DMS 273 treated with DMSO at 0.1 percent for 48 hours (cell line): ENCODE measurements at regions not wholly inside any gene's neighbourhood (a gene's known extent, or its start where the extent isn't known, plus 50 kb on each side); places are given as distances from the start of the nearest gene placed in this dataset.

Experiments
- DNase-seq: peaks from one replicate; lab custom pipeline; 2025; lab: John Stamatoyannopoulos, UW

DNA sequence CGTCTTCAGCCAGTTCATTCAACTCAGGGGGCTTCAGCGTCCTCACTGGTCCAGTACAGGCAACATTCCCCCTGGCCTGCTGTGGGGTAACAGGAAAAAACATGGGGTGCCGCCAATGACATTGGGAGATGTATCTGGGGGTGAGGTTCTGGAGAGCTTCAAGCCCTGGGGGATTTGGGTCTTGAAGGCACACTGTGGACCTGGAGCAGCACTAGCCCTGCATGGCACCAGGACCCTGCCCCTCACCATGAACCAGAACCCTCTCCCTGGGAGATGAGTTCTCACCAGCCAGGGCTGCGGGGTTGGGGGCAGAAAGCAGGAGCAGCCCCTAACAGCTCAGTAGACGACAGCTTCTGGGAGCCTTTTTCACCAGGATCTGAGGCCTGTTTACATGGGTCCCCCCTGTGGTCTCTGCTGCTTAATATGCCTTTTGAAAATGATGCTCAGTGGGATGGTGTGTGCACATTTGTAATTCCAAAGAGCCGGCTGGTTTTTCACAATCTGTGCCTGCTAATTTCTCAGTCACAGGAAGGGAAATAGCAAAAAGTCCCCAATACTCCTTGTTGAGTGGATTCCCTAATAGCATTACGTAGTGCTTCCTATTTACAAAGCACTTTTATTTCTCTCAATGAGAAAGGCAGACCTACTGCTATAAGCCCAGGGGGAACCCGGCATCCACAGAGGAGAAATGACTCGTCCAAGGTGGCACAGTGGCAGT, 509.5 kb downstream of the RPS24 start:
- DNase-seq = no peak

DNA sequence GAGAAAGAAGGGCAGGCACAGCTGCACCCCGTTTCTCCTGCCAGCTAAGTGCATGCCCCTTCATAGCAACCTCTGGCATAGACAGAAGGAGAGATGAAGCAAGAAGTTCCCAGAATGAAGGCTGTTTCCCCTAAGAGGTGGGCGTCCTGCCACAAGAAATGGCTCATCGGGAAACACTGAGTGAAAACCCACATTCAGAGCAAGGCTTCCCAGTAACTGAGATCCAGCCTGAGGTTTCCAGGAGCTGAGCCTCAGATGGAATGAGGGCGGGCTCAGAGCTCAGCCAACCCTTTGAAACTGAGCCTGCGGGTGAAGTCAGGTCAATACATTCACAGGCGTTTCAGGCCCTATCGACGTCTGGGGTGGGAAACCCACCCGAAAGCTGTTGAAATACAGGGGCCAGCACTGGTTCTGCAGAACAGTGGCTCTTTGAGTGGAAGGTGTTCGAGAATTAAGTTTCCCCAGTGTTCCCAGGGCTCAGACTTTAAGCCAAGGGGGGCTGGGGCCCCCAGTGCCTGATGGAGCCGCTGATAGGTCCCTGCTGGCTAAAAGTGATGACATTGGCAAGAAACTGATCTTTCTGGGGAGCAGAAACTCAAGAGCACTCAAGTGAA, 510.2 kb downstream of the RPS24 start:
- no peak for DNase-seq

- no peak for DNase-seq
Observed at GRCh38 chr10:78544423-78545090, 510.9 kb downstream of the RPS24 start.

DNA sequence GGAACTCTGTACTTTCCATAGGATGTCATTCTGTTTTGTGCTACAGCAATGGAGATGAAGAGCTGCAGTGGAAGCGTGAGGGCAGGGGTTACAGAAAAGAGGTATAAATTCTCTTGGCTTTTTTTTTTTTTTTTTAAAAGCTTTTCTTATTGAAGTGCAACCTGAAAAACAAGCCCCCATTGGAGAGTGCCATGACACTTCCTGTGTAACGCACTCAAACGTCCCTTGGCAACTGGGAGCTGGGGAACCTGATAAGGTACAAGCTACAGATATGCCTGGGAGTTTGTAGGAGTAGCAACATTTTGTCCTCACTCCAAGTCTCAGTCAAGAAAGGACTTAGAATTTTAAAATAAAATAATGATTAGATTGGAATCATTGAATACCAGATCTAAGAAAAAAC, 512.1 kb downstream of the RPS24 start:
- no peak for DNase-seq

- DNase-seq = no peak
Observed at GRCh38 chr10:78547397-78547796, 513.7 kb downstream of the RPS24 start.

DNA sequence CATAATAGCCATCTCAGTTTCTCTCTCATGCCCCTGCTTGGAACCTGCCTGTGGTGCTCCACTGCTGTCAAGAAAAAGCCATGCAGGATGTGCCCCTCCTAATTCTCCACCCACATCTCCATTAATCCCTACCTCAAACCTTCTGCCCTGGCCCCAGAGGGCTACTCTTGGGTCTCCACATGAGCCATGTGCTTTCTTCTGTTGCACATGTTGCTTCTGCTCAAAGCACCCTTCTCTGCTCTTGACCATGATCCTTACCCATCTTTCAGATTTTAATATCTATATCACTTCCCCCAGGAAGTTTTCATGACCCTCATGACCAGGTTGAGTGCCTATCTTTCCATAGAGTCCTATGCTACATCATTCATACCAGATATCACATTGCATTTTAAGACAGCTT, 514.2 kb downstream of the RPS24 start:
- no peak for DNase-seq

GRCh38 chr10:78548369-78548768, 514.7 kb downstream of the RPS24 start:
- no peak for DNase-seq

DNA sequence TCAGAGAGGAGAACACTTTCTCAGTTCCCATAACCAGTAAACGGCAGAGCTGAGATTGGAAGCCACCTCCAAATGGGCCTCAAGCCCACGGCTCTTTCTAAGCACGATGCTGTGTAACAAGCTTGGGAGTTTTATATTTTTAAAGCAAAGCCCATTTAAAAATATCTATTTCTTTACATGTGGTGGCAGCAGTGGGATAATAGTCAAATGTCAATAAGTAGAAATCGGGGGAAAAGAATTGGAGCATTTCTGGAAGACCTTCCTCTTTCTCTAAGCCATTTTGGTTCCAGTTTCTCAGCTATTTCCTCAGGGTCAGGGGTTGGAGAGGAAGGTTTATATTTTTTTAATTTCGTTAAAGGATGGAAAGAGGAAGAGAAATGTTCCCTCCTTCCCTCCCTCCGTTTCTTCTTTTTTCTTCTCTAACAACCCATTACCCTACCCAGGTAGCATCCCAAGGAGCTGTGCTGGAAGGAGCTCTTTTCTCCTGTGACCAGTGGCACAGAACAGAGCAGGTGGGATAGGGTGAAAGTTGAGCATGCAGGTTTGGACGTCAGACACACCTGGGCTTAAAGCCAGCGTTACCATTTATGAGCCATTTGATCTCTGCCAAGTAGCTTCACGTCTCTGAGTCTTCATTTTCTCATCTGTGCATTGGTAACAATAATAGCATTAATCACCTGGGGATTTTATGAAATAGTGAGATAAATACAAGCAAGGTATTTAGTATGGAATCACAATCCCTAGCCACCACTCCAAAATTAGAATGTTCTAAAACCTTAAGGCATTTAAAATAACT, 515.7 kb downstream of the RPS24 start:
- DNase-seq = no peak

GRCh38 chr10:78550090-78550489, 516.4 kb downstream of the RPS24 start:
- no peak for DNase-seq

GRCh38 chr10:78550716-78551115, 517.1 kb downstream of the RPS24 start:
- DNase-seq = no peak

GRCh38 chr10:78551184-78552005, 517.4 kb upstream of the ZMIZ1 start:
- DNase-seq = no peak

- DNase-seq = no peak
Observed at GRCh38 chr10:78552261-78552811, 516.4 kb upstream of the ZMIZ1 start.

GRCh38 chr10:78553792-78554191, 515.0 kb upstream of the ZMIZ1 start:
- DNase-seq = no peak

GRCh38 chr10:78555128-78555527, 513.6 kb upstream of the ZMIZ1 start:
- DNase-seq = no peak

- no peak for DNase-seq
Observed at GRCh38 chr10:78556705-78557432, 511.9 kb upstream of the ZMIZ1 start.

DNA sequence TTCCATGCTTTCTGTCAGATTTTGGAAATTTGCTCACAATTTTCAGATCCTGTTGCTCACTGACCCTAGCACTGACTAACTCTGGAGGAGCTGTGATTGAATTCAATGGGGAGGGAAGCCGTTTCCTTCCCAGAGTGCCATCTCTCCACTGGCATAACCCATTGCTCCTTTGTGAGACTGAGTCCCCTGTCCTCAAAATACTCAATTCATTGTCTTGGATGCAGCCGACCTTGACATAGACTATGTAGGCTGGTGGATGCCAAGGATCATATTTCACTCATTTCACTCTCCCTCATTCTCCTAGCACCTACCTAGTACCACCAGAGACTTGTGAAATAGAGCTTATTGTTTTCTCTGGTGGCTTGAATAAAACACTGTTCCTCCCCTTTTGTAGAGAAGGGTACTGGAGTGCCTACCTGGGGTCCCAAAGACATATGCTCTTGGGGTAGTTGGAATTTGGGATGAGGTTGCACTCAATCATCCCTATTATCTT, 511.3 kb upstream of the ZMIZ1 start:
- no peak for DNase-seq

- no peak for DNase-seq
Observed at GRCh38 chr10:78559661-78560340, 509.0 kb upstream of the ZMIZ1 start.

DNA sequence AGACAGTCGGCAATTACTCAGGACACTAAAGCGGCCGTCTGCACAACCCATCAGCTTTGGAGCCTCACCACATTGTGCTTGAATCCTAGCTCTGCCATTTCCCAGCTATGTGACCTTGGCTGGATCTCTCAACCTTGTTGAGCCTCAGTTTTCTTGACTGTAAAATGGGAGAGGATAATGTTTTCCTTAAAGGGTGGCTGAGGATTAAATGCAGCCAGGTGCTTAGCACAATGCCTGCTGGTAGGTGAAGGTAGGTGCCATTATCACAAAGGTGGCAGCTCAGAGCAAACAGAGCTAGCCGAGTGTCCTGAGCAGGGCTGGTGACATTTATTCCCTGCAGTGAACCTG, 508.5 kb upstream of the ZMIZ1 start:
- DNase-seq = no peak

- no peak for DNase-seq
Observed at GRCh38 chr10:78563314-78563713, 505.5 kb upstream of the ZMIZ1 start.

DNA sequence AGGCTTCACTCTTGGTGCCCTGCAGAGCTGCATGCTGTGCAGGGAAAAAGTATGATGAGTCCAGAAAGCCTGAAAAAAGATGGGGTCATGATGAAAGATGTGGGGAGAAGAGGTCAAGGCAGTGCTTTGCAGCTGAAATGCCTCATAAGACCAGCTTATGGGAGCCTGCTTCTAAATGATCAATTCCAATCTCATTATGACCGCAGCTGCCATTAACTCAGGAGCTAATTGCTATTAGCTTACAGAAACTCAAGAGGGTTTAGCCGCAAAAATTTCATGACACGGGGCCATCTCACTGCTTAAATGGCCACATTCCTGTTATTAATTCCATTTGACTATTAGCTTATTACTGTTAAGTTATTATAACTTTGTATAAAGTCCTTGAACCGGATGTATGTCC, 502.9 kb upstream of the ZMIZ1 start:
- DNase-seq = no peak
